ENCODE measurements at regions not wholly inside any gene's neighbourhood (a gene's known extent, or its start where the extent isn't known, plus 50 kb on each side); places are given as distances from the start of the nearest gene placed in this dataset.

GRCh38 chr7:130998993-130999602 is 265.1 kb upstream of the KLF14 start:
- DNase-seq (ENCODE audit: low read depth) = no peak

- no peak for DNase-seq (ENCODE audit: low read depth)
These were observed 265.9 kb upstream of the KLF14 start for GRCh38 chr7:130999926-131000325.

GRCh38 chr7:131000389-131000788 is 266.4 kb upstream of the KLF14 start:
- DNase-seq (ENCODE audit: low read depth) = no peak

- no peak for DNase-seq (ENCODE audit: low read depth)
These were observed 266.9 kb upstream of the KLF14 start for GRCh38 chr7:131000873-131001272.

GRCh38 chr7:131002600-131002999 is 268.6 kb upstream of the KLF14 start:
- DNase-seq (ENCODE audit: low read depth) = no peak

- DNase-seq (ENCODE audit: low read depth) = no peak
These were observed 269.6 kb upstream of the KLF14 start for GRCh38 chr7:131003634-131004033.

GRCh38 chr7:131004371-131004770 is 270.4 kb upstream of the KLF14 start:
- no peak for DNase-seq (ENCODE audit: low read depth)

GRCh38 chr7:131007439-131008330 is 273.7 kb upstream of the KLF14 start:
- DNase-seq (ENCODE audit: low read depth) = no peak

GRCh38 chr7:131008840-131009711 is 275.1 kb upstream of the KLF14 start:
- DNase-seq (ENCODE audit: low read depth) = no peak

GRCh38 chr7:131010029-131010716 is 276.2 kb upstream of the KLF14 start:
- no peak for DNase-seq (ENCODE audit: low read depth)

GRCh38 chr7:131010717-131011431 is 276.9 kb upstream of the KLF14 start:
- no peak for DNase-seq (ENCODE audit: low read depth)

- no peak for DNase-seq (ENCODE audit: low read depth)
These were observed 277.4 kb upstream of the KLF14 start for GRCh38 chr7:131011432-131011742.

GRCh38 chr7:131011976-131012375 is 278.0 kb upstream of the KLF14 start:
- DNase-seq (ENCODE audit: low read depth) = no peak

- no peak for DNase-seq (ENCODE audit: low read depth)
These were observed 278.5 kb upstream of the KLF14 start for GRCh38 chr7:131012477-131013031.

- DNase-seq (ENCODE audit: low read depth) = no peak
These were observed 279.7 kb upstream of the KLF14 start for GRCh38 chr7:131013716-131014115.

GRCh38 chr7:131014906-131015656 is 281.1 kb upstream of the KLF14 start:
- no peak for DNase-seq (ENCODE audit: low read depth)

- no peak for DNase-seq (ENCODE audit: low read depth)
These were observed 281.6 kb upstream of the KLF14 start for GRCh38 chr7:131015657-131015958.

- no peak for DNase-seq (ENCODE audit: low read depth)
These were observed 282.2 kb upstream of the KLF14 start for GRCh38 chr7:131016230-131016629.

- no peak for DNase-seq (ENCODE audit: low read depth)
These were observed 285.3 kb upstream of the KLF14 start for GRCh38 chr7:131019351-131019750.

GRCh38 chr7:131020759-131021261 is 286.8 kb upstream of the KLF14 start:
- DNase-seq (ENCODE audit: low read depth) = no peak
